B cell (primary cell): ENCODE measurements at regions not wholly inside any gene's neighbourhood (a gene's known extent, or its start where the extent isn't known, plus 50 kb on each side); places are given as distances from the start of the nearest gene placed in this dataset.

Experiments
- ATAC-seq: fragments of 200-7000 bp; cut with Tn5 transposase; one replicate; pipeline ENCODE4 v1.10.0; 2021; ENCODE audit warnings: low read depth, mild to moderate bottlenecking, moderate number of reproducible peaks, moderate library complexity
- CTCF ChIA-PET: fragments of 350-600 bp; sonication (Branson Sonifier 250); formaldehyde crosslinking; loops from one replicate; lab custom pipeline; 2021; ENCODE audit warnings: antibody characterized with exemption, inconsistent platforms; lab: Charles Lee
- POLR2A ChIA-PET: fragments of 350-600 bp; sonication (Branson Sonifier 250); formaldehyde crosslinking; loops from one replicate; lab custom pipeline; 2021; ENCODE audit warnings: antibody characterized with exemption; lab: Charles Lee
- DNase-seq: peaks from one replicate; pipeline ENCODE4 v3.0.0; 2013
- H2AFZ ChIP-seq: 2 replicates; pipeline ENCODE4 v1.6.1; 2012; ENCODE audit warnings: mild to moderate bottlenecking, low read depth, low read length; ENCODE audit not compliant: insufficient read depth, poor library complexity, severe bottlenecking
- H3K27ac ChIP-seq, 2 donors: 1 replicate in 1 of 2; 2 replicates in 1 of 2; pipeline ENCODE4 v1.5.1; 2012 to 2013; ENCODE audit warnings: low read length in 2 of 2, mild to moderate bottlenecking in 2 of 2, moderate library complexity in 1 of 2
- H3K27me3 ChIP-seq, 4 experiments: fragments of 200-600 bp in 1 of 4; sonication (generic) in 1 of 4; replicated peaks in 1 of 4; 1 replicate in 2 of 4; 2 replicates in 2 of 4; pipeline versions ENCODE4 v1.6.1 to v1.7.0; 2013 to 2016; ENCODE audit warnings: low read length in 3 of 4, mild to moderate bottlenecking in 2 of 4, mixed read lengths in 1 of 4, moderate library complexity in 1 of 4; ENCODE audit not compliant: insufficient read depth in 4 of 4, control insufficient read depth in 3 of 4; ENCODE audit errors: control extremely low read depth in 1 of 4
- H3K36me3 ChIP-seq, 2 experiments: replicated peaks in 1 of 2; 1 replicate in 1 of 2; 2 replicates in 1 of 2; pipeline versions ENCODE4 v1.6.1 to v1.7.1; 2013; ENCODE audit warnings: low read length in 1 of 2; ENCODE audit not compliant: insufficient read depth in 2 of 2, control insufficient read depth in 1 of 2; ENCODE audit errors: control extremely low read depth in 1 of 2, extremely low read depth in 1 of 2
- H3K4me1 ChIP-seq, 2 donors: fragments of 200-600 bp in 1 of 2; sonication (generic) in 1 of 2; 1 replicate in 1 of 2; 2 replicates in 1 of 2; pipeline versions ENCODE4 v1.5.1 to v1.6.1; 2013 to 2017; ENCODE audit warnings: low read length in 2 of 2; ENCODE audit not compliant: control insufficient read depth in 2 of 2, insufficient read depth in 2 of 2
- H3K4me2 ChIP-seq: replicated peaks from 2 replicates; pipeline ENCODE3; 2012; ENCODE audit warnings: mild to moderate bottlenecking, low read depth, low read length; ENCODE audit not compliant: poor library complexity, severe bottlenecking
- H3K4me3 ChIP-seq, 5 experiments: fragments of 200-600 bp in 1 of 5; sonication (generic) in 1 of 5; 1 replicate in 3 of 5; 2 replicates in 2 of 5; pipeline versions ENCODE4 v1.5.1 to v1.7.0; 2011 to 2016; ENCODE audit warnings: low read length in 4 of 5, mild to moderate bottlenecking in 4 of 5, low read depth in 2 of 5, control low read depth in 1 of 5, moderate library complexity in 1 of 5; ENCODE audit not compliant: insufficient read depth in 1 of 5; ENCODE audit errors: control extremely low read depth in 1 of 5, extremely low read depth in 1 of 5
- H3K79me2 ChIP-seq: fragments of 200-600 bp; sonication (generic); one replicate; pipeline ENCODE4 v1.6.0; 2016; ENCODE audit warnings: low read length; ENCODE audit not compliant: control insufficient read depth, insufficient read depth
- H3K9ac ChIP-seq: fragments of 200-600 bp; sonication (generic); 2 replicates; pipeline ENCODE4 v1.6.1; 2017; ENCODE audit warnings: mild to moderate bottlenecking, low read length, moderate library complexity
- H3K9me3 ChIP-seq, 3 donors: one replicate each; pipeline versions ENCODE4 v1.6.1 to v1.7.1; 2013; ENCODE audit warnings: low read length in 2 of 3; ENCODE audit not compliant: control insufficient read depth in 2 of 3, insufficient read depth in 1 of 3; ENCODE audit errors: control extremely low read depth in 1 of 3
- H4K20me1 ChIP-seq: 2 replicates; pipeline ENCODE4 v1.6.0; 2012; ENCODE audit warnings: mild to moderate bottlenecking, low read length; ENCODE audit not compliant: insufficient read depth, control insufficient read depth, poor library complexity, severe bottlenecking
- H3K27ac Mint-ChIP-seq: one replicate; pipeline ENCODE4 v1.8.0; 2021; ENCODE audit warnings: mixed read lengths
- H3K27me3 Mint-ChIP-seq: one replicate; pipeline ENCODE4 v1.8.0; 2021; ENCODE audit warnings: mixed read lengths
- H3K4me1 Mint-ChIP-seq: one replicate; pipeline ENCODE4 v1.8.0; 2021; ENCODE audit warnings: mixed read lengths
- H3K4me3 Mint-ChIP-seq: one replicate; pipeline ENCODE4 v1.8.0; 2021; ENCODE audit warnings: mixed read lengths
- H3K9me3 Mint-ChIP-seq: one replicate; pipeline ENCODE4 v1.8.0; 2022; ENCODE audit warnings: mixed read lengths; ENCODE audit not compliant: insufficient read depth
- CTCF ChIP-seq: fragments of 200-600 bp; IDR thresholded peaks from one replicate; pipeline ENCODE4 v1.8.0; 2022; ENCODE audit warnings: antibody characterized with exemption, mild to moderate bottlenecking
- EZH2 ChIP-seq: IDR thresholded peaks from 2 replicates; pipeline ENCODE4 v1.6.1; 2012; ENCODE audit warnings: borderline replicate concordance, low read depth, mild to moderate bottlenecking, moderate library complexity, low read length; ENCODE audit not compliant: insufficient read depth, poor library complexity, severe bottlenecking
- WGBS: methylation state at CpG from one replicate; pipeline ENCODE4 v1.1.5; 2013; ENCODE audit warnings: missing lambda C conversion rate; ENCODE audit not compliant: insufficient coverage; 5-methylcytosine and 5-hydroxymethylcytosine counted together
- intact Hi-C: fragments of 100-400 bp; cut with micrococcal nuclease; formaldehyde crosslinking; loops from one replicate; pipeline ENCODE4 v1.10.0; 2022

GRCh38 chr6:4620284-4621151 is 155.7 kb upstream of the CDYL start:
- Mint-ChIP-seq H3K27me3 (peaks cover 5% of the 10 kb centered on the region), H3K27ac (no peak overlapping the region), H3K4me1 (no peaks in the 10 kb centered on the region), H3K4me3 (no peak overlapping the region), H3K9me3 (no peaks in the 10 kb centered on the region)
- Histone ChIP-seq H3K4me1 (no peaks in the 10 kb centered on the region), H3K4me2 (no peak overlapping the region), H3K79me2 (no peaks in the 10 kb centered on the region), H4K20me1 (no peaks in the 10 kb centered on the region), H3K27ac (no peak overlapping the region), H3K27me3 (peaks cover 0 to 2% (median 0%) of the 10 kb centered on the region in 4 experiments), H3K9me3 (no peaks in the 10 kb centered on the region), H3K9ac (no peak overlapping the region), H3K4me3 (no peak overlapping the region), H2AFZ (no peak overlapping the region), H3K36me3 (no peaks in the 10 kb centered on the region)
- ChIA-PET POLR2A (no interaction called here), CTCF (interaction anchor here (0.6 kb wide), 1 partner anchor 317 kb away, joined by 6 read pairs; no protein-coding TSS in a partner anchor)
- no peak for ATAC-seq
- intact Hi-C loops, result no loop called here
- DNase-seq, result no peak
- 95% methylated on average over 6 of the region's 12 CpGs for WGBS
- no peak for TF ChIP-seq EZH2
- no peak for TF ChIP-seq CTCF

GRCh38 chr6:4616311-4616710 is 159.9 kb upstream of the CDYL start:
- Histone ChIP-seq H3K4me3 (no peak overlapping the region), H3K4me1 (peaks cover 0 to 3% of the 10 kb centered on the region in 2 donors), H3K4me2 (no peak overlapping the region), H3K27ac (no peak overlapping the region), H3K9me3 (peaks cover 0 to 3% (median 0%) of the 10 kb centered on the region in 3 donors), H3K36me3 (no peaks in the 10 kb centered on the region), H3K27me3 (no peaks in the 10 kb centered on the region), H3K79me2 (no peaks in the 10 kb centered on the region), H4K20me1 (no peaks in the 10 kb centered on the region), H2AFZ (no peak overlapping the region), H3K9ac (no peak overlapping the region)
- TF ChIP-seq CTCF, result no peak
- TF ChIP-seq EZH2, result no peak
- no peak overlapping the region for H3K27ac Mint-ChIP-seq
- H3K4me1 Mint-ChIP-seq, result peaks cover 5% of the 10 kb centered on the region
- ATAC-seq, result no peak
- POLR2A ChIA-PET, result no interaction called here
- H3K4me3 Mint-ChIP-seq, result no peak overlapping the region
- H3K9me3 Mint-ChIP-seq, result no peaks in the 10 kb centered on the region
- intact Hi-C loops, result no loop called here
- no peak for DNase-seq
- peaks cover 22% of the 10 kb centered on the region for H3K27me3 Mint-ChIP-seq
- CTCF ChIA-PET, result no interaction called here
- 97% methylated on average over 5 of the region's 8 CpGs for WGBS
